ENCODE measurements at regions not wholly inside any gene's neighbourhood (a gene's known extent, or its start where the extent isn't known, plus 50 kb on each side); places are given as distances from the start of the nearest gene placed in this dataset.
A peak's percentile ranks its signal among the peaks of the same experiment; 100 is the strongest.

GRCh38 chr4:79148369-79148768 lies 177.5 kb downstream of the NAA11 start:
- DNase-seq (no peak), ATAC-seq (ENCODE audit: insufficient read depth, low FRiP score) (no peak)
- no peaks in the 10 kb centered on the region for H3K4me1 ChIP-seq (ENCODE audit: control insufficient read depth in 5 of 5, insufficient read depth in 5 of 5, low read length in 5 of 5)
- peaks cover 0 to 3% (median 1%) of the 10 kb centered on the region in 4 donors for H3K9me3 ChIP-seq (ENCODE audit: control insufficient read depth in 4 of 4, insufficient read depth in 3 of 4, low read length in 3 of 4)
- 93% methylated on average over 2 of the region's 2 CpGs for WGBS, 2 donors
- H3K27me3 ChIP-seq (ENCODE audit: control insufficient read depth in 3 of 3, insufficient read depth in 3 of 3, low read length in 2 of 3): no peaks in the 10 kb centered on the region
- no peak overlapping the region for H3K9ac ChIP-seq (ENCODE audit: insufficient read depth in 1 of 2, low read length in 2 of 2)
- H3K4me3 ChIP-seq: no peak overlapping the region
- H3K36me3 ChIP-seq (ENCODE audit: control insufficient read depth in 4 of 4, insufficient read depth in 4 of 4, low read length in 4 of 4): no peaks in the 10 kb centered on the region
- TF ChIP-seq, protein P1, sequence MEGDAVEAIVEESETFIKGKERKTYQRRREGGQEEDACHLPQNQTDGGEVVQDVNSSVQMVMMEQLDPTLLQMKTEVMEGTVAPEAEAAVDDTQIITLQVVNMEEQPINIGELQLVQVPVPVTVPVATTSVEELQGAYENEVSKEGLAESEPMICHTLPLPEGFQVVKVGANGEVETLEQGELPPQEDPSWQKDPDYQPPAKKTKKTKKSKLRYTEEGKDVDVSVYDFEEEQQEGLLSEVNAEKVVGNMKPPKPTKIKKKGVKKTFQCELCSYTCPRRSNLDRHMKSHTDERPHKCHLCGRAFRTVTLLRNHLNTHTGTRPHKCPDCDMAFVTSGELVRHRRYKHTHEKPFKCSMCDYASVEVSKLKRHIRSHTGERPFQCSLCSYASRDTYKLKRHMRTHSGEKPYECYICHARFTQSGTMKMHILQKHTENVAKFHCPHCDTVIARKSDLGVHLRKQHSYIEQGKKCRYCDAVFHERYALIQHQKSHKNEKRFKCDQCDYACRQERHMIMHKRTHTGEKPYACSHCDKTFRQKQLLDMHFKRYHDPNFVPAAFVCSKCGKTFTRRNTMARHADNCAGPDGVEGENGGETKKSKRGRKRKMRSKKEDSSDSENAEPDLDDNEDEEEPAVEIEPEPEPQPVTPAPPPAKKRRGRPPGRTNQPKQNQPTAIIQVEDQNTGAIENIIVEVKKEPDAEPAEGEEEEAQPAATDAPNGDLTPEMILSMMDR (IDR thresholded peaks at IDR 0.05; ENCODE audit: control extremely low read depth, extremely low read depth): no peak
- H3K27ac ChIP-seq (ENCODE audit: low read depth in 1 of 2, low read length in 1 of 2): no peak overlapping the region

GRCh38 chr4:79147251-79147650 lies 178.6 kb downstream of the NAA11 start:
- Histone ChIP-seq H3K9ac (ENCODE audit: insufficient read depth in 1 of 2, low read length in 2 of 2) (no peak overlapping the region), H3K4me3 (no peak overlapping the region), H3K9me3 (ENCODE audit: control insufficient read depth in 4 of 4, insufficient read depth in 3 of 4, low read length in 3 of 4) (peaks cover 0 to 3% (median 1%) of the 10 kb centered on the region in 4 donors), H3K36me3 (ENCODE audit: control insufficient read depth in 4 of 4, insufficient read depth in 4 of 4, low read length in 4 of 4) (no peaks in the 10 kb centered on the region), H3K4me1 (ENCODE audit: control insufficient read depth in 5 of 5, insufficient read depth in 5 of 5, low read length in 5 of 5) (no peaks in the 10 kb centered on the region), H3K27me3 (ENCODE audit: control insufficient read depth in 3 of 3, insufficient read depth in 3 of 3, low read length in 2 of 3) (no peaks in the 10 kb centered on the region), H3K27ac (ENCODE audit: low read depth in 1 of 2, low read length in 1 of 2) (no peak overlapping the region)
- no peak for ATAC-seq (ENCODE audit: insufficient read depth, low FRiP score)
- WGBS, 2 donors: 90 to 93% methylated on average over 1 of the region's 1 CpG
- no peak for DNase-seq
- TF ChIP-seq, protein P1 (IDR thresholded peaks at IDR 0.05; ENCODE audit: control extremely low read depth, extremely low read depth): no peak

DNA sequence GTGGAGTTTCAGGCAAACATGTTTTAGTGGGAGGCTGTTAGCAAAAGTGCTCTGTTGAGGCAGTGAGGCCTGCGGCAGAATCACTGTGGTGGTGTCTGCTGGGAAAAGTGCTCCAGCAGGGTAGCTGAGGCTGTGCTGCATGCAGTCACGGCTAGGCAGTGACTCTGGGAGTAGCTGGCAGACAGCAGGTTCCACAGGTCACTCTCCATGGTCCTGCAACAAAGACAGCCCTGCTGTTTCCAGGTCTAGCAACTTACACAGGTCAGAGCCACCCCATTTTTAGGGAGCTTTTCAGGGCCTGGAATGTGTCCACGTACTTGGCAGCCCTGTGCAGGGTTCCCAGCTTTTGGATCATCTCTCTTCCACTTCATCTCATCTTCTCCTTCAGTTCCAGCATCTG lies 184.3 kb downstream of the NAA11 start:
- TF ChIP-seq, protein P1 (IDR thresholded peaks at IDR 0.05; ENCODE audit: control extremely low read depth, extremely low read depth): no peak
- no peak overlapping the region for H3K4me3 ChIP-seq
- no peak overlapping the region for H3K27ac ChIP-seq (ENCODE audit: low read depth in 1 of 2, low read length in 1 of 2)
- peaks cover 0 to 7% (median 0%) of the 10 kb centered on the region in 4 donors for H3K9me3 ChIP-seq (ENCODE audit: control insufficient read depth in 4 of 4, insufficient read depth in 3 of 4, low read length in 3 of 4)
- no peak overlapping the region for H3K9ac ChIP-seq (ENCODE audit: insufficient read depth in 1 of 2, low read length in 2 of 2)
- ATAC-seq (ENCODE audit: insufficient read depth, low FRiP score) (no peak), DNase-seq (peak; percentile 11 to 54 (median 37))
- 44 to 72% methylated on average over 3 of the region's 3 CpGs for WGBS, 2 donors
- H3K27me3 ChIP-seq (ENCODE audit: control insufficient read depth in 3 of 3, insufficient read depth in 3 of 3, low read length in 2 of 3): no peaks in the 10 kb centered on the region
- no peaks in the 10 kb centered on the region for H3K4me1 ChIP-seq (ENCODE audit: control insufficient read depth in 5 of 5, insufficient read depth in 5 of 5, low read length in 5 of 5)
- no peaks in the 10 kb centered on the region for H3K36me3 ChIP-seq (ENCODE audit: control insufficient read depth in 4 of 4, insufficient read depth in 4 of 4, low read length in 4 of 4)

- no peak overlapping the region for H3K27ac ChIP-seq (ENCODE audit: low read depth in 1 of 2, low read length in 1 of 2)
- H3K27me3 ChIP-seq (ENCODE audit: control insufficient read depth in 3 of 3, insufficient read depth in 3 of 3, low read length in 2 of 3): no peaks in the 10 kb centered on the region
- no peaks in the 10 kb centered on the region for H3K36me3 ChIP-seq (ENCODE audit: control insufficient read depth in 4 of 4, insufficient read depth in 4 of 4, low read length in 4 of 4)
- H3K9ac ChIP-seq (ENCODE audit: insufficient read depth in 1 of 2, low read length in 2 of 2): no peak overlapping the region
- ATAC-seq (ENCODE audit: insufficient read depth, low FRiP score) (no peak), DNase-seq (no peak)
- no peak overlapping the region for H3K4me3 ChIP-seq
- TF ChIP-seq, protein P1 (IDR thresholded peaks at IDR 0.05; ENCODE audit: control extremely low read depth, extremely low read depth): no peak
- H3K4me1 ChIP-seq (ENCODE audit: control insufficient read depth in 5 of 5, insufficient read depth in 5 of 5, low read length in 5 of 5): no peaks in the 10 kb centered on the region
- H3K9me3 ChIP-seq (ENCODE audit: control insufficient read depth in 4 of 4, insufficient read depth in 3 of 4, low read length in 3 of 4): no peaks in the 10 kb centered on the region
Measured at GRCh38 chr4:79134767-79135166, 191.1 kb downstream of the NAA11 start.

Measured in lung (tissue), 11 donors.